ENCODE measurements at regions not wholly inside any gene's neighbourhood (a gene's known extent, or its start where the extent isn't known, plus 50 kb on each side); places are given as distances from the start of the nearest gene placed in this dataset.

DNA sequence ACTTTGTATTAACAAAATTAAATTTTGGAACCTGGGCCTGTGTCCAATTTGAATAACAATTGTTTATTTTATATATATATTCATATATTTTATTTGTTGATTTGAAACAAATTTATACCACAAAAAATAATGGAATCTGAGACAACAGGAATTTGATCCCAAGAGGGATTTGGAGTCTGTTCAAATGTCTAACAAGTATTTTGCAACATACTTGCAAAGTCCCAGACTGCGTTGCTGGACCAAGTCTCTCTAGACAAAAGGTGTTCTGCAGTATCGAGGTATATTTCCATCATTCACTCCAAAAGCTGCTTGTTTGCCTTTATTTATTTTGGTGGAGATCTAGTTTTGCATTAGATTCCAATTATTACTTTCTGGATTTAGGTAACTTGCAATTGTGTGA lies 68.7 kb upstream of the PTPRR start:
- TF ChIP-seq, protein P1, sequence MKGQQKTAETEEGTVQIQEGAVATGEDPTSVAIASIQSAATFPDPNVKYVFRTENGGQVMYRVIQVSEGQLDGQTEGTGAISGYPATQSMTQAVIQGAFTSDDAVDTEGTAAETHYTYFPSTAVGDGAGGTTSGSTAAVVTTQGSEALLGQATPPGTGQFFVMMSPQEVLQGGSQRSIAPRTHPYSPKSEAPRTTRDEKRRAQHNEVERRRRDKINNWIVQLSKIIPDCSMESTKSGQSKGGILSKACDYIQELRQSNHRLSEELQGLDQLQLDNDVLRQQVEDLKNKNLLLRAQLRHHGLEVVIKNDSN (IDR thresholded peaks at IDR 0.05) = no peak
- no peak for TF ChIP-seq TEAD4 (IDR thresholded peaks at IDR 0.05)
- TF ChIP-seq TAF1 (IDR thresholded peaks at IDR 0.05; ENCODE audit: low read depth) = no peak
- no peak for TF ChIP-seq TCF12 (IDR thresholded peaks at IDR 0.05; ENCODE audit: low read depth)
- TF ChIP-seq RAD21 (IDR thresholded peaks at IDR 0.05; ENCODE audit: low read depth) = no peak
- TF ChIP-seq, protein P2, sequence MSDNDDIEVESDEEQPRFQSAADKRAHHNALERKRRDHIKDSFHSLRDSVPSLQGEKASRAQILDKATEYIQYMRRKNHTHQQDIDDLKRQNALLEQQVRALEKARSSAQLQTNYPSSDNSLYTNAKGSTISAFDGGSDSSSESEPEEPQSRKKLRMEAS (IDR thresholded peaks at IDR 0.05) = no peak
- no peak for TF ChIP-seq CREB1 (IDR thresholded peaks at IDR 0.05; ENCODE audit: low read depth)
- TF ChIP-seq CEBPB (IDR thresholded peaks at IDR 0.05) = no peak
- TF ChIP-seq, protein P3, sequence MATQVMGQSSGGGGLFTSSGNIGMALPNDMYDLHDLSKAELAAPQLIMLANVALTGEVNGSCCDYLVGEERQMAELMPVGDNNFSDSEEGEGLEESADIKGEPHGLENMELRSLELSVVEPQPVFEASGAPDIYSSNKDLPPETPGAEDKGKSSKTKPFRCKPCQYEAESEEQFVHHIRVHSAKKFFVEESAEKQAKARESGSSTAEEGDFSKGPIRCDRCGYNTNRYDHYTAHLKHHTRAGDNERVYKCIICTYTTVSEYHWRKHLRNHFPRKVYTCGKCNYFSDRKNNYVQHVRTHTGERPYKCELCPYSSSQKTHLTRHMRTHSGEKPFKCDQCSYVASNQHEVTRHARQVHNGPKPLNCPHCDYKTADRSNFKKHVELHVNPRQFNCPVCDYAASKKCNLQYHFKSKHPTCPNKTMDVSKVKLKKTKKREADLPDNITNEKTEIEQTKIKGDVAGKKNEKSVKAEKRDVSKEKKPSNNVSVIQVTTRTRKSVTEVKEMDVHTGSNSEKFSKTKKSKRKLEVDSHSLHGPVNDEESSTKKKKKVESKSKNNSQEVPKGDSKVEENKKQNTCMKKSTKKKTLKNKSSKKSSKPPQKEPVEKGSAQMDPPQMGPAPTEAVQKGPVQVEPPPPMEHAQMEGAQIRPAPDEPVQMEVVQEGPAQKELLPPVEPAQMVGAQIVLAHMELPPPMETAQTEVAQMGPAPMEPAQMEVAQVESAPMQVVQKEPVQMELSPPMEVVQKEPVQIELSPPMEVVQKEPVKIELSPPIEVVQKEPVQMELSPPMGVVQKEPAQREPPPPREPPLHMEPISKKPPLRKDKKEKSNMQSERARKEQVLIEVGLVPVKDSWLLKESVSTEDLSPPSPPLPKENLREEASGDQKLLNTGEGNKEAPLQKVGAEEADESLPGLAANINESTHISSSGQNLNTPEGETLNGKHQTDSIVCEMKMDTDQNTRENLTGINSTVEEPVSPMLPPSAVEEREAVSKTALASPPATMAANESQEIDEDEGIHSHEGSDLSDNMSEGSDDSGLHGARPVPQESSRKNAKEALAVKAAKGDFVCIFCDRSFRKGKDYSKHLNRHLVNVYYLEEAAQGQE (IDR thresholded peaks at IDR 0.05; ENCODE audit: low read depth) = no peak
- TF ChIP-seq NFIC (IDR thresholded peaks at IDR 0.05) = no peak
- TF ChIP-seq YY1 (IDR thresholded peaks at IDR 0.05; ENCODE audit: low read depth) = no peak
- TF ChIP-seq EP300 (IDR thresholded peaks at IDR 0.05; ENCODE audit: borderline replicate concordance) = no peak
- TF ChIP-seq ZBTB7A (IDR thresholded peaks at IDR 0.05; ENCODE audit: low read depth) = no peak
- TF ChIP-seq EGR1 (IDR thresholded peaks at IDR 0.05) = no peak
- TF ChIP-seq FOXM1 (IDR thresholded peaks at IDR 0.05; ENCODE audit: borderline replicate concordance, low read depth) = no peak

DNA sequence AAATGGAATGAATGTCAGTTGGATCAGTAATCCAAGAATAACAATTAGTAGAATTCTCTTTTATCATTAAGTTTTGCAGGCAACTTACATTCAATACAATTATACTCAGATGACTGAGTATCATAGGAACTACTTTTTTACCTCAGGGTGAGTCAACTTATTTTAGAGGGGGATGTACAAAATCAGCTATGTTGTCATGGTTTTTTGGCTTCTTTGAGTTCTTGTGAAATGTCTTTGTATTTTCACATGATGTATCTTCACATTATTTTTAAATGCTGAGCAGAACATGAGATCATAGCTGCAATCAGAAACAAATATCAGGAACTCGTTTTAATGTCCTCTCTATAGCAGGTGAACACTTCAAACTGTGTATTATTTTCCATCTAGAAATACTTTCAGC lies 65.3 kb upstream of the PTPRR start:
- TF ChIP-seq, protein P3 (IDR thresholded peaks at IDR 0.05; ENCODE audit: low read depth) = no peak
- TF ChIP-seq EGR1 (IDR thresholded peaks at IDR 0.05) (no peak), TAF1 (IDR thresholded peaks at IDR 0.05; ENCODE audit: low read depth) (no peak), YY1 (IDR thresholded peaks at IDR 0.05; ENCODE audit: low read depth) (no peak), RAD21 (IDR thresholded peaks at IDR 0.05; ENCODE audit: low read depth) (no peak), NFIC (IDR thresholded peaks at IDR 0.05) (no peak), ZBTB7A (IDR thresholded peaks at IDR 0.05; ENCODE audit: low read depth) (no peak), EP300 (IDR thresholded peaks at IDR 0.05; ENCODE audit: borderline replicate concordance) (no peak), FOXM1 (IDR thresholded peaks at IDR 0.05; ENCODE audit: borderline replicate concordance, low read depth) (no peak), TCF12 (IDR thresholded peaks at IDR 0.05; ENCODE audit: low read depth) (no peak), TEAD4 (IDR thresholded peaks at IDR 0.05) (no peak), CREB1 (IDR thresholded peaks at IDR 0.05; ENCODE audit: low read depth) (no peak), CEBPB (IDR thresholded peaks at IDR 0.05) (no peak)
- TF ChIP-seq, protein P1 (IDR thresholded peaks at IDR 0.05) = no peak
- TF ChIP-seq, protein P2 (IDR thresholded peaks at IDR 0.05) = no peak

DNA sequence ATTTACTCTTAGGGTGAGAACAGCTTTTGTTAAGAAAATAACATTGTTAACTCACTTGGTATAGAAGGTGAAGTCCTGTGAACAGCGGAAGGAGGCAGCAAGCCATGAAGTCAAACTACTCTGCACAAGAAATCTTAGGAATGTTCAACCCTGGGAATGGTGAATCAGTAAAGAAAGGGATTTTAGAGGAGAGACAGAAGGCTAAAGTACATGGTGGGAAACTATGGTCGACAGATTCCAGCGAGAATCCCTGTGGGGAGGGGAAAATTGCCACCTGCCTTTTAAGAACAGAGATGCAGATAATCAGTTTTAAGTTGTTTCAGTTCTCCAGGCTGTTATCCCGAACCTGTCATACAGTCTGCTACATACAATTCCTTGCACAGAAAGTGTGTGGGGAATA lies 63.2 kb upstream of the PTPRR start:
- TF ChIP-seq FOXM1 (IDR thresholded peaks at IDR 0.05; ENCODE audit: borderline replicate concordance, low read depth) (no peak), TEAD4 (IDR thresholded peaks at IDR 0.05) (no peak), RAD21 (IDR thresholded peaks at IDR 0.05; ENCODE audit: low read depth) (no peak), CREB1 (IDR thresholded peaks at IDR 0.05; ENCODE audit: low read depth) (no peak), CEBPB (IDR thresholded peaks at IDR 0.05) (no peak), YY1 (IDR thresholded peaks at IDR 0.05; ENCODE audit: low read depth) (no peak), TCF12 (IDR thresholded peaks at IDR 0.05; ENCODE audit: low read depth) (no peak), NFIC (IDR thresholded peaks at IDR 0.05) (no peak), TAF1 (IDR thresholded peaks at IDR 0.05; ENCODE audit: low read depth) (no peak), EP300 (IDR thresholded peaks at IDR 0.05; ENCODE audit: borderline replicate concordance) (no peak), EGR1 (IDR thresholded peaks at IDR 0.05) (no peak)
- TF ChIP-seq, protein P1 (IDR thresholded peaks at IDR 0.05) = no peak
- TF ChIP-seq, protein P3 (IDR thresholded peaks at IDR 0.05; ENCODE audit: low read depth) = no peak
- TF ChIP-seq, protein P2 (IDR thresholded peaks at IDR 0.05) = no peak

Measured in Ishikawa (cell line).